Ovary (tissue), 7 donors: ENCODE measurements at regions not wholly inside any gene's neighbourhood (a gene's known extent, or its start where the extent isn't known, plus 50 kb on each side); places are given as distances from the start of the nearest gene placed in this dataset.

Experiments used
- DNase-seq, 5 donors: peaks; one replicate each; pipeline ENCODE4 v3.0.0-alpha.2; 2019 to 2020
- H3K27ac ChIP-seq, 2 donors: fragments of 200-600 bp; one replicate each; pipeline versions ENCODE4 v1.5.1 to v1.8.0; 2019 to 2022
- H3K27me3 ChIP-seq: fragments of 200-600 bp; one replicate; pipeline ENCODE4 v1.8.0; 2022
- H3K36me3 ChIP-seq: fragments of 200-600 bp; sonication (generic); one replicate; pipeline ENCODE4 v1.5.1; 2019
- H3K4me1 ChIP-seq: one replicate; pipeline ENCODE4 v1.8.1; 2013; ENCODE audit warnings: mild to moderate bottlenecking, moderate library complexity; ENCODE audit not compliant: insufficient read depth
- H3K4me3 ChIP-seq: fragments of 200-600 bp; sonication (generic); one replicate; pipeline ENCODE4 v1.5.1; 2017
- H3K9me3 ChIP-seq, 2 donors: fragments of 200-600 bp in 1 of 2; sonication (generic) in 1 of 2; one replicate each; pipeline versions ENCODE4 v1.5.1 to v1.8.1; 2013 to 2019; ENCODE audit warnings: mild to moderate bottlenecking in 1 of 2, moderate library complexity in 1 of 2
- EP300 ChIP-seq: sonication (generic); formaldehyde crosslinking; IDR thresholded peaks from one replicate; pipeline ENCODE4 v1.6.1; 2017; ENCODE audit warnings: antibody characterized with exemption
- POLR2A ChIP-seq: fragments of 450-650 bp; IDR thresholded peaks from one replicate; pipeline ENCODE4 v1.6.1; 2017; ENCODE audit warnings: antibody characterized with exemption, mild to moderate bottlenecking, moderate library complexity
- WGBS, 3 donors: extraction: QIAGEN DNeasy Blood & Tissue Kit in 1 of 3; methylation state at CpG; one replicate each; pipeline versions ENCODE4 v1.1.5 to v1.1.7; 2013 to 2017; 5-methylcytosine and 5-hydroxymethylcytosine counted together
- intact Hi-C, 4 donors: fragments of 100-400 bp; cut with DNase I; formaldehyde crosslinking; loops; one replicate each; pipeline versions ENCODE4 v1.11.0 to v1.15.1; 2022 to 2023
- TF ChIP-seq, protein P1 (sequence below), 3 donors: fragments of 450-650 bp in 2 of 3; fragments of 200-600 bp in 1 of 3; IDR thresholded peaks; one replicate each; pipeline versions ENCODE4 v1.5.1 to v1.8.0; 2016 to 2022; ENCODE audit warnings: antibody characterized with exemption in 3 of 3, mild to moderate bottlenecking in 1 of 3
- donor health status: DM: no; HTN: no; CAD: no; lungs with moderate emphysema.
- donor health status: DM: no; HTN: no; CAD: no.
- donor health status: Bipolar disorder and iron deficiency.
- donor health status: DM: no; HTN: no; CAD: no.
- donor health status: DM: yes; HTN: yes; CAD: no.

DNA sequence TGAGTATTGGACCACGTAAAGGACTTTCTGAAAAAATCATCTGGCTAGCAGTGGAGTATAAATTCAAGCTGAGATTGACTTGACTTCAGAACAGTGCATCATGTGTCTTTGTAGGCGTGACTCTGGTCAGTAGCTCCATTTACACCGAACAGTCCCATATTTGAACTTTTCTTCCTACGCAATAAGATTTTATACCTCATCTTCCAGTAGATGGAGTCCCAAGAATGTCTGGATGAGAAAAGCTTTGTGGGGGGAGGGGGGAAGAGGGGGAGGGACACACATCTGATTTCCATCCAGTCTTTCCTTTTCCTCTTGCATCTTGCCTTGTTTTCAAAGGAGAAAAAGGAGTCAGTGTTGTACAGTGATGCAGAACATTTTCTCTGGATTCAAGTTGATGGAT lies 241.0 kb downstream of the EMP1 start:
- no peak for DNase-seq
- H3K4me1 ChIP-seq: no peaks in the 10 kb centered on the region
- 89 to 92% (median 89%) methylated on average over 4 of the region's 4 CpGs for WGBS, 3 donors
- H3K4me3 ChIP-seq: no peak overlapping the region
- intact Hi-C loops: no loop called here
- H3K27ac ChIP-seq: no peak overlapping the region
- TF ChIP-seq, protein P1, sequence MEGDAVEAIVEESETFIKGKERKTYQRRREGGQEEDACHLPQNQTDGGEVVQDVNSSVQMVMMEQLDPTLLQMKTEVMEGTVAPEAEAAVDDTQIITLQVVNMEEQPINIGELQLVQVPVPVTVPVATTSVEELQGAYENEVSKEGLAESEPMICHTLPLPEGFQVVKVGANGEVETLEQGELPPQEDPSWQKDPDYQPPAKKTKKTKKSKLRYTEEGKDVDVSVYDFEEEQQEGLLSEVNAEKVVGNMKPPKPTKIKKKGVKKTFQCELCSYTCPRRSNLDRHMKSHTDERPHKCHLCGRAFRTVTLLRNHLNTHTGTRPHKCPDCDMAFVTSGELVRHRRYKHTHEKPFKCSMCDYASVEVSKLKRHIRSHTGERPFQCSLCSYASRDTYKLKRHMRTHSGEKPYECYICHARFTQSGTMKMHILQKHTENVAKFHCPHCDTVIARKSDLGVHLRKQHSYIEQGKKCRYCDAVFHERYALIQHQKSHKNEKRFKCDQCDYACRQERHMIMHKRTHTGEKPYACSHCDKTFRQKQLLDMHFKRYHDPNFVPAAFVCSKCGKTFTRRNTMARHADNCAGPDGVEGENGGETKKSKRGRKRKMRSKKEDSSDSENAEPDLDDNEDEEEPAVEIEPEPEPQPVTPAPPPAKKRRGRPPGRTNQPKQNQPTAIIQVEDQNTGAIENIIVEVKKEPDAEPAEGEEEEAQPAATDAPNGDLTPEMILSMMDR (IDR thresholded peaks at IDR 0.05): no peak
- TF ChIP-seq POLR2A (no peak), EP300 (no peak)
- no peaks in the 10 kb centered on the region for H3K27me3 ChIP-seq
- H3K9me3 ChIP-seq: no peaks in the 10 kb centered on the region
- no peaks in the 10 kb centered on the region for H3K36me3 ChIP-seq

DNA sequence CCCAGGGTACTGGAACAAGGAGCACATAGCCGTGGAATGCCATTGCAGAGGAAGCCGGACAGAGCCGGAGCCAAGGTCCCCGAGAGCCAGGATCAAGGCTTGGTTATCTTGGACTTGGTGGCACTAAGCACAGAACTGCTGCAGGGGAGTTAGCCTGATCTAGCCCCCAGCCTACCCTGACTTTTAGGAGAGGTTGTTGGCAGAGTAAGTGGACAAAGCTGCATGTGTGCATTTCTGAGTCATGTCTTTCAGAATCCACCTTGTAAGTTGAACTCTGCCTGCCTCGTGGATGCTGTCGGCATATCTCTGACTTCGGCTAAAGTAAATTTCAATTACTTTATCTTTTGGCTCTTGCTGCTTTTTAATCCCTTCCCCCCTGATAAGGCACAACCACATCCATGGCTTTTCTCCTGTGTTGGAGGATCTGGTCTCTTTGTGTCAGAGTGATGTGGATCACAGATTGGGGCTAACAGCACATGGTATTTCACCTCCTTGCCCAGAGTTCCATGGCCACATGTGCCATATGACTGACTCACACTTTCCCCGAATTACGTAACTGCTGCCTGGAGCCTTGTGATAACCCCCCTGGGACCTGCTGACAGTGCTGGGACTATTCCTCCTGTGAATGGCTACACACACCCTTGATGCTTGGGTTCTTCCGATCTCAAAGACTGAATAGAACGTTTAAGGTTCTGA lies 240.3 kb downstream of the EMP1 start:
- H3K4me1 ChIP-seq: no peaks in the 10 kb centered on the region
- no peak overlapping the region for H3K4me3 ChIP-seq
- no peaks in the 10 kb centered on the region for H3K36me3 ChIP-seq
- intact Hi-C loops: no loop called here
- no peak for TF ChIP-seq EP300
- TF ChIP-seq, protein P1 (IDR thresholded peaks at IDR 0.05): no peak
- TF ChIP-seq POLR2A: no peak
- no peak for DNase-seq
- no peaks in the 10 kb centered on the region for H3K9me3 ChIP-seq
- H3K27me3 ChIP-seq: no peaks in the 10 kb centered on the region
- 41 to 60% (median 48%) methylated on average over 11 of the region's 11 CpGs for WGBS, 3 donors
- H3K27ac ChIP-seq: no peak overlapping the region

DNA sequence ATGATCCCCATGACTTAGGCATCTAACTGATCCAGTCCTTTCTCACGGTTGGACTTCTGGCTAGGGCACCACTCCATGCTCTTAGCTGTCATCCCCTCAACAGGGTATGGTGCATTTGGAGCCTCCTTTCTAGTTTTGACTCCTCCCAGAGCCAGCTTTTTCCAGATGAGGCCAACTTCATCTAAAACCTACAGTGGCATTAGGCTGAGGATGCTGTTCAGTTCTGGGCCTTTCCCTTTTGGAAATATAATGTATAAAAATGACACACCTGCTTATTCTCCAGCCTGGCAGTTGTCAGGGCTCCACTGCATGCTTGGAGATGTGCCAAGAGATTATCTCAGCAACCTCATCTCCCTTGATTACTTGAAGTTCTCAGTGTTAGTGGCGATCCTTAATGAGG lies 239.7 kb downstream of the EMP1 start:
- no peaks in the 10 kb centered on the region for H3K27me3 ChIP-seq
- intact Hi-C loops: no loop called here
- TF ChIP-seq POLR2A: no peak
- no peaks in the 10 kb centered on the region for H3K36me3 ChIP-seq
- no peaks in the 10 kb centered on the region for H3K9me3 ChIP-seq
- no peaks in the 10 kb centered on the region for H3K4me1 ChIP-seq
- no peak for DNase-seq
- no peak overlapping the region for H3K4me3 ChIP-seq
- WGBS, 3 donors: 39 to 55% (median 51%) methylated on average over 2 of the region's 2 CpGs
- no peak overlapping the region for H3K27ac ChIP-seq

DNA sequence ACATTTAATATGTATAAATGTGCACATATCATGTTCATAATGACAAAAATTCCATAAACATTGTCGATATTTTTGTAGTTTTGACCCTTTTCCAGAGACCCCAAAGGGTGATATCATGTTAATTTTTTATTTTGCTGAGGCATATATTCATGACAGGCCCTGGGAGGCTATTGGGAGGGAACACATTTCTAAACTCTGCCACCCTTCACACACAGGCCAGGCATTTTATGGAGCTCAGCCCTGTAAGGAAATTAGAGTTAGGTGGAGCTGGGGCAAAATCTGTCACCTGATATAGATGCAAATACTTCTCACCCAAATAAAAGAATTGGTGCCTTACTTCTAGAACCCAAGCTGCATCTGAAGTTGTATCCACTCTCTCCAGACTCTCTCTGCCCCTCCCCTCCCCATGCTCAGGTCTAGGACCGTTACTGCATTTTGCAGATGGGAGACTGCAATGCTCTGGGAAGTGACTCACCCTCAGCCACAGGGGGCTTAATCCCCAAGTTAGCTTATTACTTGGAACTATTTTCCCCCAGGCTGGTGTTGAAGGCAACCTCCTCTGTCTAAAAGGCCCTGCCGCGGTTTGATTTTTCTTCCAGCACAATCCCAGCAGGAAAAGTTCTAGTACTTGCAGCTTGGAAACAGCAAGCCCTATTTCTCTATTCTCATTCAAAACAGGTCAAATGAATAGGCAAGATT lies 238.9 kb downstream of the EMP1 start:
- WGBS, 3 donors: 52 to 55% (median 54%) methylated on average over 4 of the region's 4 CpGs
- TF ChIP-seq, protein P1 (IDR thresholded peaks at IDR 0.05): no peak
- TF ChIP-seq EP300 (no peak), POLR2A (no peak)
- no peak overlapping the region for H3K27ac ChIP-seq
- no peaks in the 10 kb centered on the region for H3K36me3 ChIP-seq
- H3K9me3 ChIP-seq: no peaks in the 10 kb centered on the region
- no peaks in the 10 kb centered on the region for H3K27me3 ChIP-seq
- H3K4me3 ChIP-seq: no peak overlapping the region
- DNase-seq: no peak
- intact Hi-C loops: no loop called here
- no peaks in the 10 kb centered on the region for H3K4me1 ChIP-seq

DNA sequence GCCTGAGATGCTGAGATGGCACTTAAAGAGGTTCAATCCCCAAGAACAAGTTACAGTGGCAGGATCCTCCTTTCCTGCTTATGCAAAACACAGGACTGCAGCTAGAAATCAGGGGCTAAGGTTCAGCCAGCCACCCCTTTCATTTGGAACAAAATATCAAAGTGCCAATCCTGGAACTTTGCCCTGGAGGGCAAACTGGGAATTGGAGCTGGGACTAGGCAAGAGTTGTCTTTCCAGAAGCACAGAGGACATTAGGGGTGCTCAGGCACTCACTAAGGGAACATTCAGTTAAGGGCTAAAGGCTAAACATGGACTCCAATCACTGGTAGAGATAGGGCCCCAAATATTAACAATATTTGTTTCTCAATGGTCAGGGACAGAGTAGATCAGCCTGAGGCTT lies 237.2 kb downstream of the EMP1 start:
- Histone ChIP-seq H3K4me1 (no peaks in the 10 kb centered on the region), H3K27me3 (no peaks in the 10 kb centered on the region), H3K4me3 (no peak overlapping the region), H3K27ac (no peak overlapping the region), H3K36me3 (no peaks in the 10 kb centered on the region), H3K9me3 (no peaks in the 10 kb centered on the region)
- intact Hi-C loops: no loop called here
- no peak for TF ChIP-seq EP300
- TF ChIP-seq, protein P1 (IDR thresholded peaks at IDR 0.05): no peak
- TF ChIP-seq POLR2A: no peak
- DNase-seq: no peak
